ENCODE measurements at regions not wholly inside any gene's neighbourhood (a gene's known extent, or its start where the extent isn't known, plus 50 kb on each side); places are given as distances from the start of the nearest gene placed in this dataset.

DNA sequence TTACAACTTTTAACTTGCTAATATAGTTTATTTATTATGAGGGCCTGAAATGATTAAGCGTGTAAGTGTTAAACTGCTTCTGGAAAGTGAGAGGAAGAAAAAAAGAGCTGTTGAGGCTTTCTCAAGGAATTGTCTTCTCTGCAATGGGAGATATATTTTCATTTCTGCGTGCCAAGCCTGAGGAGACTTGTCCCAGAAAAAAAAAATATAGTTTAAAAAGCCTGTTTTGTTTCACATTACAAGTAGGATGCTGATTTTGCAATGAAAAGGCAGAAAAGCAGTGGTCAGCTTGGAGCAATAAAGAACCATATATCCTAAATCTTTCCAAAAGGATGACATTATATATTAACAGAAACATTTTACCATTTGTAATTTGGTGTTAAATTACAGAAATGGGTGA is 115.5 kb downstream of the GMNC start:
- ATAC-seq = no peak
- DNase-seq = no peak
- no peaks in the 10 kb centered on the region for H3K27me3 ChIP-seq (ENCODE audit: control insufficient read depth, insufficient read depth)
- no peak overlapping the region for H3K27ac ChIP-seq (ENCODE audit: low read length)
- whole genome bisulfite sequencing = 62% methylated on average over 2 of the region's 2 CpGs
- no peak overlapping the region for H3K4me3 ChIP-seq (ENCODE audit: low read length)
- no peaks in the 10 kb centered on the region for H3K9me3 ChIP-seq (ENCODE audit: control insufficient read depth, low read length)
- intact Hi-C loops (cut with DNase I) = no loop called here
- no peaks in the 10 kb centered on the region for H3K4me1 ChIP-seq (ENCODE audit: control insufficient read depth, insufficient read depth, low read length)

DNA sequence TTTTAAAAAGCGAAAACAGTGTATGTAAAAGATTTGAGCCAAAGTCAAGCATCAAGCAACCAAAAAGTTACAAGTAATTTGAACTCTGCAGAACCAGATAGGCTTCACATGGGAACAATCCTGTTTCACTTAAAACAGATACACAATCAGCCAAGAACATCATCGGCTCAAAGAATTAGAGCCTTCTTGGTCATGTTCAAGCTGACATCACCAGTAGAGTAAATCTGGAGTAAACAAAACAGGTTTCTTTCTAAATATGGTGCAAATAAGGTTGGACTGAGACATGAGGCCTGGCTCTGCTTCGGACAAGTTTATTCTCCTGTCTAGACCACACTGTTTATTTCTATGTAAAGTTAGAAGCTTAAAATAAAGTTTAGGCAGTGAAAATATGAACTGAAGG is 116.0 kb downstream of the GMNC start:
- no peaks in the 10 kb centered on the region for H3K4me1 ChIP-seq (ENCODE audit: control insufficient read depth, insufficient read depth, low read length)
- WGBS = 68% methylated on average over 3 of the region's 3 CpGs
- ATAC-seq (no peak), DNase-seq (no peak)
- no peak overlapping the region for H3K27ac ChIP-seq (ENCODE audit: low read length)
- intact Hi-C loops (cut with DNase I) = no loop called here
- no peaks in the 10 kb centered on the region for H3K9me3 ChIP-seq (ENCODE audit: control insufficient read depth, low read length)
- H3K27me3 ChIP-seq (ENCODE audit: control insufficient read depth, insufficient read depth) = no peaks in the 10 kb centered on the region
- no peak overlapping the region for H3K4me3 ChIP-seq (ENCODE audit: low read length)

DNA sequence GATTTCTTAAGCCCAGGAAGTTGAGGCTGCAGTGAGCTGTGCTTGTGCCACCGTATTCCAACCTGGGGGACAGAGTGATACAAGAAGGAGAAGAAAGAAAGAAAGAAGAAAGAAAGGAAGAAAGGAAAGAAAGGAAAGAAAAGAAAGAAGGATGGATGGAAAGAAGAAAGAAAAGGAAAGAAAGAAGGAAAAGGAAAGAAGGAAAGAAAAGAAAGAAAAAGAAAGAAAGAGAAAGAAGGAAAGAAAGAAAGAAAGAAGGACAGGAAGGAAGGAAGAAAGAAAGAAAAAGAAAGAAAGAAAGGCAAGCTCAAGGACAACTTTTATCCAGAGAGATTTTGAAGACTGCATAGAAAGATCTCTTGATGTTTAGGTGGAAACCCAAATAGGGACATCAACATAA is 120.7 kb downstream of the GMNC start:
- no peak overlapping the region for H3K27ac ChIP-seq (ENCODE audit: low read length)
- ATAC-seq = no peak
- WGBS = 89% methylated on average over 1 of the region's 1 CpG

DNA sequence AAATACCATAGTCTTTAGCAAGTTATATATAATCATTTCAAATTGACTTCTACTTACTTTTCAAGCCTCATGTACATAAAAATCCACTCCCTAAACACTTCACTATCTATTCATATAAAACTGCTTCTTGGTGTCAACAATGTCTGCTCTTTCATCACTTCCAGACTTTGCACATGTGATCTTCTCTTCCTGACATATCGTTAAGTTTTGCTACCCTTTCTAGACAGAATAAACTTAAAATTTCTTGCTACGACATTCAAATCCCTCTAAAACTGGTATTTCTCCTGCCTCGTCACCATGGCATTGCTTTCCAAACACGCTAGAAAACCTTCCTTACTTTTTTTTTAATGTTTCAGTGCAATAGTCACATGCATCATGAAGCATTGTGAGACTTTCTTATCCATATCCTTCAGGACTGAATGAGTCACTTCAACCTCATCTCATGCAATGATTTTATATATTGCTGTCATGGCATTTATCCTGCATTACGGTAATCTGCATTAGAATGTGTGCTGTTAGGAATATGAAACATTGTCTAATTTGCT is 122.8 kb downstream of the GMNC start:
- Histone ChIP-seq H3K27ac (ENCODE audit: low read length) (no peak overlapping the region), H3K9me3 (ENCODE audit: control insufficient read depth, low read length) (no peaks in the 10 kb centered on the region), H3K4me3 (ENCODE audit: low read length) (no peak overlapping the region), H3K27me3 (ENCODE audit: control insufficient read depth, insufficient read depth) (no peaks in the 10 kb centered on the region), H3K4me1 (ENCODE audit: control insufficient read depth, insufficient read depth, low read length) (no peaks in the 10 kb centered on the region)
- WGBS = 68% methylated on average over 5 of the region's 5 CpGs
- ATAC-seq (no peak), DNase-seq (no peak)
- intact Hi-C loops (cut with DNase I) = no loop called here

More for the DNA sequence above, 120.7 kb downstream of the GMNC start:
- no peaks in the 10 kb centered on the region for H3K9me3 ChIP-seq (ENCODE audit: control insufficient read depth, low read length)
- H3K4me3 ChIP-seq (ENCODE audit: low read length) = no peak overlapping the region
- H3K4me1 ChIP-seq (ENCODE audit: control insufficient read depth, insufficient read depth, low read length) = no peaks in the 10 kb centered on the region
- no peak for DNase-seq
- no peaks in the 10 kb centered on the region for H3K27me3 ChIP-seq (ENCODE audit: control insufficient read depth, insufficient read depth)
- intact Hi-C loops (cut with DNase I) = no loop called here

DNA sequence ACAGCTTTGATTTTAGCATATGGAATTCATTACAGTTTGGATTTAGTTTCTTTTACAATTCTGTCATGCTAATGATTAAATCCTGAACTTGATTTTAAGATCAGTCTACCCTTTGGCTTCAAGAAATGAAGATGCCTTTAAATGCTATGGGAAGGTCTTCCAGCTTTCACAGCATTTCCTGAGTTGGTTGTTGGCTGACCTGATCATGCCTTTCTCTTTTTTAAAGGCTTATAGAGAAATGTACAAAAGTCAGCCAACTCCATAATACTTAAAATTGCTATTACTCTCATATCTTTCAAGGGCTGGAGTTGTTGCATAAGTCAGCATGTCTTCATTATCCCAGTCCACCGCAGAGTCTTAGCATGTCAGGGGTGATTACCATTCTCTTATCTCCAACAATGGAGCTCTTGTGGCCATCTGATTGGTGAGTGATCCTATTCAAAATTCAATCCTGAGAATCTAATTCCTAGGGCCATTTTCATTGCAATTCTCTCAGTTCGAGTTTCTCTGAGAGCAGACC is 123.8 kb downstream of the GMNC start:
- Histone ChIP-seq H3K4me1 (ENCODE audit: control insufficient read depth, insufficient read depth, low read length) (no peaks in the 10 kb centered on the region), H3K4me3 (ENCODE audit: low read length) (no peak overlapping the region), H3K27ac (ENCODE audit: low read length) (no peak overlapping the region), H3K27me3 (ENCODE audit: control insufficient read depth, insufficient read depth) (no peaks in the 10 kb centered on the region), H3K9me3 (ENCODE audit: control insufficient read depth, low read length) (no peaks in the 10 kb centered on the region)
- 71% methylated on average over 2 of the region's 2 CpGs for WGBS
- ATAC-seq = no peak
- intact Hi-C loops (cut with DNase I) = no loop called here
- no peak for DNase-seq

DNA sequence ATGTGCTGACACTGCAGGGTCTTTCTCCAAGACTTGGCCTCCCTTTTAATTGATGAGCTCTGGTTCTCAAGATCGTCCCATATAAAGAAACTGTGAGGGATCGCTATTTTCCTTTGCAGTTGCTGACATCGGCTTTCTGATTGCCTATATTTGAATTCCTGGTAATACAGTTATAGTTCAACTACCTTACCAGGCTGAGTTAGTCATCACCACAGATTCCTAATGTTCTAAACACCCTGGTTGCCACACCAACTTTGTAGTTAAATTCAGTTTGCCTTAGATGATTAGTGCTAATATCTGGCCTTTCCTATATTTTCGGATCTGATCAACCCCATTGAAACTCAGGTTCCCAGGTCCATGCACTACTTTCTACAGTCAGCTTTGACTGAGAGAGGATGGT is 125.0 kb downstream of the GMNC start:
- Histone ChIP-seq H3K4me3 (ENCODE audit: low read length) (no peak overlapping the region), H3K4me1 (ENCODE audit: control insufficient read depth, insufficient read depth, low read length) (no peaks in the 10 kb centered on the region), H3K9me3 (ENCODE audit: control insufficient read depth, low read length) (no peaks in the 10 kb centered on the region), H3K27me3 (ENCODE audit: control insufficient read depth, insufficient read depth) (no peaks in the 10 kb centered on the region), H3K27ac (ENCODE audit: low read length) (no peak overlapping the region)
- 94% methylated on average over 4 of the region's 4 CpGs for WGBS
- intact Hi-C loops (cut with DNase I) = no loop called here
- DNase-seq = no peak
- no peak for ATAC-seq

DNA sequence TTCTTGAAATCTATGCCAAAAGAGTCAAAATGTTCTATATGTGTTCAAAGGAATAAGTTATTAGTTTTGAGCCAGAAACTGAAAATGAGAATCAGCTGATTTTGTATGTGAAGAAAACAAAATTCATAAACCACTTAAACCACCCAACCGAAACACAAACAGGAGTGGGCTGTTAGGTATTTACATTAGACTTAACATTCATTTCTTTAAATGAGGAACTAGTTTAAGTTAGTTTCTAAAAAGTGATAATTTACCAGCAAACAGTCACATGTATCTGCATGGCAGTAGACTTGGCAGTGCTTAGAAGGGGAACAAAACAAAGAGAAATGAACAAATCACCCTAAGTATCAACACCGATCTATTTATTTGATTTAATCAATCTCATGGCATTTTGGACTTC is 128.0 kb downstream of the GMNC start:
- no peak for DNase-seq
- Histone ChIP-seq H3K27ac (ENCODE audit: low read length) (no peak overlapping the region), H3K27me3 (ENCODE audit: control insufficient read depth, insufficient read depth) (no peaks in the 10 kb centered on the region), H3K9me3 (ENCODE audit: control insufficient read depth, low read length) (no peaks in the 10 kb centered on the region), H3K4me1 (ENCODE audit: control insufficient read depth, insufficient read depth, low read length) (no peaks in the 10 kb centered on the region), H3K4me3 (ENCODE audit: low read length) (no peak overlapping the region)
- intact Hi-C loops (cut with DNase I) = no loop called here
- WGBS = 98% methylated on average over 2 of the region's 2 CpGs
- no peak for ATAC-seq

DNA sequence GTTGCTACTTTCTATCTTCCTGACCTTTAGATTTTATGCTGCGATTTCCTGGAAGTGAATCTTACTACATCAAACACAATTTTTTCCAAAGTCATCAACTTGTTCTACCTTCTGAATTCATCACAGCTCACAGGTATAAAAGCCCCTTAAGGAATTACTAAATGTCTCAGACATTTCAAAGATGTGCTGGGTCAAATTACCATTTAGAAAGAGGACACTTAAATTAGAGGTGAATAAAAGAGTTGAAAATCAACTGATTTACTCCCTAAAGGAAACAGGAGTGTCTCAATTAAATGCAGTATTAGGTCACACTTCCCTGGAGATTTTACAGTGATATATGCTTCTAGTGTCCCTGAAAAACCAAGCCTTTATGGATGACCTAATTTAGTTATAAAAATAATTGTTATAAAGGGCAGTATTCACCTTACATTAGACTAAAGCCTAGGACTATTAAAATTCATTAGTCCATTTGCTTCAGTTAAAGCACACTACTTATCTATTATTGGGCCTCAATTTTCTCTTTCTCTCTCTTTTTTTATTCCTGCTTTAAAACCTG is 128.8 kb downstream of the GMNC start:
- ATAC-seq (no peak), DNase-seq (no peak)
- no peak overlapping the region for H3K27ac ChIP-seq (ENCODE audit: low read length)
- no peaks in the 10 kb centered on the region for H3K4me1 ChIP-seq (ENCODE audit: control insufficient read depth, insufficient read depth, low read length)
- H3K27me3 ChIP-seq (ENCODE audit: control insufficient read depth, insufficient read depth) = no peaks in the 10 kb centered on the region
- WGBS = 65% methylated on average over 1 of the region's 1 CpG
- intact Hi-C loops (cut with DNase I) = no loop called here
- H3K4me3 ChIP-seq (ENCODE audit: low read length) = no peak overlapping the region
- H3K9me3 ChIP-seq (ENCODE audit: control insufficient read depth, low read length) = no peaks in the 10 kb centered on the region

DNA sequence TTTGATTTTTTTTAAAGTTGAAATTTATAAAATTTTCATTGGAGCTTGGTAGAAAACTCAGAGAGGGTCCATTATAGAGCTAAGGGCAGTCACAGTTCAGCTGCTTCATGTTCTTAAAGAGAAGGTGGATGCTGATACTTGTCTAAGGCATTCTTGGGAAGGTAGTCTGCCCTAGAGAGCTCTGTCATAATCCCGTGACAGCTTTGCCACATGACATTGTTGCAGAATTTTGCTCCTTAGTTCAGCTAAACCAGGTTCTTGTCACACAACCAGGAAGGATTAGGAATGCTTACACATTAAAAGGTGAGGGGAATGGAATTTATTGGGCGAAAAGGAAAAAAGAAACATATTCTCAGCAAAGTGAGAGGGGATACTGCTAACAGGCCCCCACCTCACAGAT is 130.9 kb downstream of the GMNC start:
- no peak for DNase-seq
- WGBS = 85% methylated on average over 2 of the region's 2 CpGs
- Histone ChIP-seq H3K27ac (ENCODE audit: low read length) (no peak overlapping the region), H3K9me3 (ENCODE audit: control insufficient read depth, low read length) (no peaks in the 10 kb centered on the region), H3K4me3 (ENCODE audit: low read length) (no peak overlapping the region), H3K27me3 (ENCODE audit: control insufficient read depth, insufficient read depth) (no peaks in the 10 kb centered on the region), H3K4me1 (ENCODE audit: control insufficient read depth, insufficient read depth, low read length) (no peaks in the 10 kb centered on the region)
- intact Hi-C loops (cut with DNase I) = no loop called here
- ATAC-seq = no peak

DNA sequence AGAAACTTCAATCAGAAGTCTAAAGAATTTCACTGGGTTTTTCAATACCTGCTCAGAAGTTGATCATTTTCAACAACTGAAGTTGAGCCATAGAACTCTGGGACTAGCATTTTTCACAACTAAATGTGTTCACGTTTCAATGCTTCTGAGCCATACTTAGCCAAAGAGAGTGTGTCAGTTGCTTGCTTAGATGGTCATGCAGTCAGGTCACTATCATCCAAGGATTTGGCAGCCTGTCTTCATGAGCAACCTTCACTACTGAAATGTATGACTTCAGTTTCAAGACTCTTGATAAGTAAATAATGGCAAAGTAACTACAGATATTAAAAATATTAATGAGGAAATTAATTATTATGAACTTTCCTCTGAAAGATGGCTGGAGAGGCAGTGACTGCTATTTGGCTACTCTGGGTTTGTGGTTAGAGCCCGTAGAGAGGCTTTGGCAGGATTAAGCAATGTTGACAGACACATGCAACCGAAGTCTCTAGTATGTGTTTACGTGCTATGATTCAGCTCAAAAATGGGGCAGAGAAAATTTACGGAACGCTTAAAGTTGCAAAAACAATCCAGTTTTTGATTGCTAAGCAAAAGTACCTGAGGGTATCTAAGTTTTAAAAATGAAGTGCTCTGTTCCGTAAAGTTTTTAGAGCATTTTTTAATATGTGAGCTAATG is 133.8 kb downstream of the GMNC start:
- 77% methylated on average over 7 of the region's 7 CpGs for WGBS
- no peak overlapping the region for H3K27ac ChIP-seq (ENCODE audit: low read length)
- ATAC-seq = no peak

DNA sequence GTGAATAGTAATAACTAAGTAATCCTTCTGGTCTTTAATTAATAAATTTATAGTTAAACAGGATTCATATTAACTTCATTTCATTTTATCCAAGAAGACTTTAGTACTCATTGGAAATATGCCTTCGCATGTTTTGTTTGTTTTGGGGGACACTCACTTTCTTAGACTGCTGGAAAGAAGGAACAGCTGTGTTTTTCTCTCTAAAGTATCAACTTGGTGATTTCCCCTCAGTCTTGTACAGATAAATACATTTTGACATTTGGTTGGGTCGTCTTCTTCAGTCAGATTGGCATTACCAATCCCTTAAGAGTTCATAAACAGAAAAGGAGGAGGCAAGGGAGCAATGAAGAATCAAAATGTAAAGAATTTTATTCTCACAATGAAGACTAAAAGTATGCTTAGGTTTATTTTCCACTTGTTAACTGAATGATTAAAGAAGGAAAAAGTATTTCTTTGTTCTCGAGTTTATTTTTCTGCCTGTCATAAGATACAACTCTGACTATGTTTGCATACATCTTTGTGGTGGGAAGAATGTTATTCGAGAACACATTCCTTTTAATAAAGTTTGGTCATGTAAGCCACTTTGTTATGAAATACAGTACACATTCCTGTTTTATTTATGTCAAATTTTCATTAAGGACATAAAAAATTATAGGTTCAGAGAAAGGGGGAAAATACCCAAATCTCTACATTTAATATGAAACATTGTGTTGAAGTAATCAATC is 140.2 kb downstream of the GMNC start:
- intact Hi-C loops (cut with DNase I) = no loop called here
- no peaks in the 10 kb centered on the region for H3K9me3 ChIP-seq (ENCODE audit: control insufficient read depth, low read length)
- 73% methylated on average over 4 of the region's 4 CpGs for WGBS
- H3K27ac ChIP-seq (ENCODE audit: low read length) = no peak overlapping the region
- no peak for ATAC-seq
- DNase-seq = no peak
- H3K27me3 ChIP-seq (ENCODE audit: control insufficient read depth, insufficient read depth) = no peaks in the 10 kb centered on the region
- no peak overlapping the region for H3K4me3 ChIP-seq (ENCODE audit: low read length)
- H3K4me1 ChIP-seq (ENCODE audit: control insufficient read depth, insufficient read depth, low read length) = no peaks in the 10 kb centered on the region

More for the DNA sequence above, 133.8 kb downstream of the GMNC start:
- Histone ChIP-seq H3K9me3 (ENCODE audit: control insufficient read depth, low read length) (no peaks in the 10 kb centered on the region), H3K4me1 (ENCODE audit: control insufficient read depth, insufficient read depth, low read length) (no peaks in the 10 kb centered on the region), H3K4me3 (ENCODE audit: low read length) (no peak overlapping the region), H3K27me3 (ENCODE audit: control insufficient read depth, insufficient read depth) (no peaks in the 10 kb centered on the region)
- no peak for DNase-seq
- intact Hi-C loops (cut with DNase I) = no loop called here
